ENCODE measurements at regions not wholly inside any gene's neighbourhood (a gene's known extent, or its start where the extent isn't known, plus 50 kb on each side); places are given as distances from the start of the nearest gene placed in this dataset.

DNA sequence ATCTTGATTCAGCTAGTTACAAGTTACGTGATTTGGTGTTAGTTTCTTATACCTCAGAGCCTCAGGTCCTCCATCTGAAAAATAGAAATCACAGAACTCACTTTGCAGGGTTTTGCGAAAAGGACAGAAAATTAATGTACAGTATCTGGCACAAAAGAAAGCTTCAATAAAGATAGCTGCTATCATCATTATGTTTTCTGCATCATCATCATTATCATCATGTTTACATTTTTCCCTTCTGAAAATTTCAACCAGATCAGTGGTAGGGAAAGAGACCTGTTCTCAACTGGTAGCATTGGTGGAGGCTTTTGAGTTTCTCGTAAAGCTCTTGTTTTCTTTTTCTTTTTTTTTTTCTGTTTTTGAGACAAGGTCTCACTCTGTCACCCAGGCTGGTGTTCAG is 174.7 kb upstream of the PBX1 start:
- intact Hi-C loops (cut with DNase I), result no loop called here
- ATAC-seq (no peak), DNase-seq (no peak)
- Histone ChIP-seq H3K36me3 (no peaks in the 10 kb centered on the region), H3K4me3 (no peak overlapping the region), H3K9me3 (peaks cover 0 to 11% (median 0%) of the 10 kb centered on the region in 12 donors), H3K27me3 (no peaks in the 10 kb centered on the region), H3K27ac (no peak overlapping the region), H3K4me1 (no peaks in the 10 kb centered on the region)
- WGBS, 4 donors, result 81 to 89% (median 84%) methylated on average over 3 of the region's 3 CpGs
- TF ChIP-seq POLR2A (IDR thresholded peaks at IDR 0.05), result no peak
- TF ChIP-seq, protein P1, sequence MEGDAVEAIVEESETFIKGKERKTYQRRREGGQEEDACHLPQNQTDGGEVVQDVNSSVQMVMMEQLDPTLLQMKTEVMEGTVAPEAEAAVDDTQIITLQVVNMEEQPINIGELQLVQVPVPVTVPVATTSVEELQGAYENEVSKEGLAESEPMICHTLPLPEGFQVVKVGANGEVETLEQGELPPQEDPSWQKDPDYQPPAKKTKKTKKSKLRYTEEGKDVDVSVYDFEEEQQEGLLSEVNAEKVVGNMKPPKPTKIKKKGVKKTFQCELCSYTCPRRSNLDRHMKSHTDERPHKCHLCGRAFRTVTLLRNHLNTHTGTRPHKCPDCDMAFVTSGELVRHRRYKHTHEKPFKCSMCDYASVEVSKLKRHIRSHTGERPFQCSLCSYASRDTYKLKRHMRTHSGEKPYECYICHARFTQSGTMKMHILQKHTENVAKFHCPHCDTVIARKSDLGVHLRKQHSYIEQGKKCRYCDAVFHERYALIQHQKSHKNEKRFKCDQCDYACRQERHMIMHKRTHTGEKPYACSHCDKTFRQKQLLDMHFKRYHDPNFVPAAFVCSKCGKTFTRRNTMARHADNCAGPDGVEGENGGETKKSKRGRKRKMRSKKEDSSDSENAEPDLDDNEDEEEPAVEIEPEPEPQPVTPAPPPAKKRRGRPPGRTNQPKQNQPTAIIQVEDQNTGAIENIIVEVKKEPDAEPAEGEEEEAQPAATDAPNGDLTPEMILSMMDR (IDR thresholded peaks at IDR 0.05), result no peak

DNA sequence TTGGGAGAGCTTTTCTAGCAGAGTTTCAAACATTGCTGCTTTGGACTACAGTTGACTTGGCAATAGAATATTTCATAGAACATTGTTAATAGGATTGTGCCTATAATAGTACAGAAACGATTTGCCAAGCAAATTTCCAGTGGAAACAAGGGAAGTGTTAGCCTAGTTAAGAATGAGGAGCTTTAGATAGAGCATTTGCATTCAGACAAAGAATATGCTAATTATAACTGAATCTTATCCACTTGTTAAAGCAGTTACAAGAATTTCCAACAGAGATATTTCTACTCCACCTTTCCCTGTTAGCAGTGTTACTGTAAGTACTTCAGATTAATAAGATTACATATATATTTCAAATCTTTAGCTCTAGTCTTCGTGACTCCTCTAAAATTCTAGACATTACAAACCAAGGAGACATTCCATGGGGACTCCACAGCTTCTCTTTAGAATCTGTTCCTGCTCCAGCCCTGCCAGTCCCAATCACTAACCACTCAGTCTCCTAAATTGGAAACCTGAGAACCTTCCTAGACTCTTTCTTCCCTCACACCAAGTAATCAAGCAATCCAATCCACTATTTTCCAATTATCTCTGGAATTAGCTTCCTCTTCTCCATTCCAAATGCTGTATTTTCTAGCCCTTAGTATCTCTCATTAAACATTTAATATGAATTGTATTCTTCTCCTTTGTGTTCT is 141.8 kb upstream of the PBX1 start:
- DNase-seq, result no peak
- no peak for ATAC-seq
- Histone ChIP-seq H3K4me1 (no peaks in the 10 kb centered on the region), H3K27ac (no peak overlapping the region), H3K27me3 (no peaks in the 10 kb centered on the region), H3K4me3 (no peak overlapping the region), H3K9me3 (no peaks in the 10 kb centered on the region), H3K36me3 (no peaks in the 10 kb centered on the region)
- no peak for TF ChIP-seq POLR2A (IDR thresholded peaks at IDR 0.05)
- TF ChIP-seq, protein P1 (IDR thresholded peaks at IDR 0.05), result no peak
- 36 to 44% (median 43%) methylated on average over 2 of the region's 2 CpGs for WGBS, 4 donors
- intact Hi-C loops (cut with DNase I), result no loop called here

DNA sequence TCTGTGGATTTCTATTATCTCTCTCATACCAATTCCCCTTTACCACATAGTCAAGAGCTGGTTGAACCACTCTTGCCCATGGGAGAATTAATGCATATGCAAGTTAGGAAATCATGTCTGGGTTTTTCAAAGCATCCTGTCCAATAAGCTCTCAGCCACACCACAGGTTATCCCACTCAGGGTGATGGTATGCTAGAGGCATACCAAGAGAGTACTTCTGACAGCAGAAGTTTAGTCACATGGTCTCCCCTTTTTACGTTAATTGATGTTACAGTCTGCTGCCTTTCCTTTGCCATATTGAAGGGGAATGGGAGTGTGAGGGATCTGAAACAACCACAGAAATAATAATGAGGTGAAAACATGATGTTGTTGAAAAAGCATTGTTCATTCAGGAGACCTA is 135.8 kb upstream of the PBX1 start:
- Histone ChIP-seq H3K27me3 (no peaks in the 10 kb centered on the region), H3K36me3 (no peaks in the 10 kb centered on the region), H3K9me3 (no peaks in the 10 kb centered on the region), H3K4me1 (no peaks in the 10 kb centered on the region), H3K27ac (no peak overlapping the region), H3K4me3 (no peak overlapping the region)
- 79 to 84% (median 83%) methylated on average over 1 of the region's 1 CpG for WGBS, 4 donors
- no peak for TF ChIP-seq POLR2A (IDR thresholded peaks at IDR 0.05)
- TF ChIP-seq, protein P1 (IDR thresholded peaks at IDR 0.05), result no peak
- DNase-seq, result no peak
- intact Hi-C loops (cut with DNase I), result no loop called here
- ATAC-seq, result no peak

DNA sequence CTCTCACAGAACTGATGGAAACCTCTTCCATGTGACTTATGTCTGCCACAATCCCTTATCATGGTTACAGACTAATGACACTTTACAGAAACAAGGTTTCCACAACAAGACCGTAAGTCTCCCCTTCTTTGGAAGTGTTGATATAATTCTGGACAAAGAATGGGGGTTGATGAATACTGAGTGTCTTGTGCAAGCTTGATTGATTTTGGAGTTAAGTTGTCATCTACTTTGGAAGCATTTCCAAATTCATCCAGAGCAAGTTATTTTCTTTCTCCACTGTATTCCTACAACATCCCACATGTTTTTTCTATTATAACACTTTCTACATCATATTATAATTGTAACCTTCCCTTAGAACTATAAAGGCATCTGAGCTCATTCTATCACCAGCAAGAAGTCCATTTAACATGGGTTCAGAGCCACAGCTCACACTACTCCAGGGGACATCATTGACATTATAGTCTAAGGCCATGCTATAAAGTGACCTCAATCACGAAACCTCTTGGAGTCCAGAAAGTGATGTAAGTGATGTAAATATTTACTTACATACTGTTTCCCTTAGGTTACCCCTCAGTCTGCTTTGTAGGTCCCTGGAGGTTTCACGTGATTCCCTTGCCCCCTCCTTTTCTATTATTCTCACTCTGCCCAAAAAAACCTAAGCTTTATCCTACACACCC is 125.7 kb upstream of the PBX1 start:
- WGBS, 4 donors, result 69 to 82% (median 76%) methylated on average over 3 of the region's 3 CpGs

More for the DNA sequence above, 125.7 kb upstream of the PBX1 start:
- H3K27me3 ChIP-seq, result no peaks in the 10 kb centered on the region
- intact Hi-C loops (cut with DNase I), result loop anchor here in 1 of 10 donors (10.0 kb wide), 1 partner anchor 482 kb away; no protein-coding TSS in a partner anchor
- H3K4me3 ChIP-seq, result no peak overlapping the region
- no peaks in the 10 kb centered on the region for H3K36me3 ChIP-seq
- no peaks in the 10 kb centered on the region for H3K9me3 ChIP-seq
- H3K4me1 ChIP-seq, result no peaks in the 10 kb centered on the region
- no peak overlapping the region for H3K27ac ChIP-seq
- no peak for TF ChIP-seq POLR2A (IDR thresholded peaks at IDR 0.05)
- TF ChIP-seq, protein P1 (IDR thresholded peaks at IDR 0.05), result no peak
- no peak for DNase-seq
- ATAC-seq, result no peak

Measured in heart left ventricle (tissue), 16 donors.